Spleen (tissue), 7 donors: ENCODE measurements at regions not wholly inside any gene's neighbourhood (a gene's known extent, or its start where the extent isn't known, plus 50 kb on each side); places are given as distances from the start of the nearest gene placed in this dataset.

ENCODE experiments used
- POLR2A ChIP-seq, 3 donors: fragments of 450-650 bp; IDR thresholded peaks; one replicate each; pipeline ENCODE4 v1.5.1; 2017; ENCODE audit warnings: antibody characterized with exemption in 3 of 3, mild to moderate bottlenecking in 1 of 3
- POLR2AphosphoS5 ChIP-seq, 3 donors: sonication (generic); formaldehyde crosslinking; IDR thresholded peaks; one replicate each; pipeline ENCODE4 v1.5.1; 2017; ENCODE audit warnings: antibody characterized with exemption in 3 of 3
- TF ChIP-seq, protein P1 (sequence below), 11 experiments: fragments of 200-600 bp in 7 of 11; fragments of 450-650 bp in 4 of 11; sonication (generic) in 4 of 11; IDR thresholded peaks in 8 of 11; conservative IDR thresholded peaks in 3 of 11; 1 replicate in 7 of 11; 2 replicates in 4 of 11; pipeline versions ENCODE4 v1.4.0 to v1.8.0; 2016 to 2021; ENCODE audit warnings: antibody characterized with exemption in 11 of 11, inconsistent platforms in 4 of 11, mild to moderate bottlenecking in 1 of 11
- donor health status: DM: no; HTN: no; CAD: no; lungs with moderate emphysema.
- donor health status: DM: no; HTN: no; CAD: no.
- donor health status: DM: no; HTN: no; CAD: no.

- TF ChIP-seq POLR2A (IDR thresholded peaks at IDR 0.05), result no peak
- TF ChIP-seq, protein P1, sequence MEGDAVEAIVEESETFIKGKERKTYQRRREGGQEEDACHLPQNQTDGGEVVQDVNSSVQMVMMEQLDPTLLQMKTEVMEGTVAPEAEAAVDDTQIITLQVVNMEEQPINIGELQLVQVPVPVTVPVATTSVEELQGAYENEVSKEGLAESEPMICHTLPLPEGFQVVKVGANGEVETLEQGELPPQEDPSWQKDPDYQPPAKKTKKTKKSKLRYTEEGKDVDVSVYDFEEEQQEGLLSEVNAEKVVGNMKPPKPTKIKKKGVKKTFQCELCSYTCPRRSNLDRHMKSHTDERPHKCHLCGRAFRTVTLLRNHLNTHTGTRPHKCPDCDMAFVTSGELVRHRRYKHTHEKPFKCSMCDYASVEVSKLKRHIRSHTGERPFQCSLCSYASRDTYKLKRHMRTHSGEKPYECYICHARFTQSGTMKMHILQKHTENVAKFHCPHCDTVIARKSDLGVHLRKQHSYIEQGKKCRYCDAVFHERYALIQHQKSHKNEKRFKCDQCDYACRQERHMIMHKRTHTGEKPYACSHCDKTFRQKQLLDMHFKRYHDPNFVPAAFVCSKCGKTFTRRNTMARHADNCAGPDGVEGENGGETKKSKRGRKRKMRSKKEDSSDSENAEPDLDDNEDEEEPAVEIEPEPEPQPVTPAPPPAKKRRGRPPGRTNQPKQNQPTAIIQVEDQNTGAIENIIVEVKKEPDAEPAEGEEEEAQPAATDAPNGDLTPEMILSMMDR (IDR thresholded peaks at IDR 0.05 in 8 of 11, conservative IDR thresholded peaks at IDR 0.05 in 3 of 11), result no peak
- no peak for TF ChIP-seq POLR2AphosphoS5 (IDR thresholded peaks at IDR 0.05)
Observed at GRCh38 chr2:187708272-187708671, 154.0 kb upstream of the TFPI start.
